Keratinocyte (primary cell): ENCODE measurements at regions not wholly inside any gene's neighbourhood (a gene's known extent, or its start where the extent isn't known, plus 50 kb on each side); places are given as distances from the start of the nearest gene placed in this dataset.

Source experiments
- DNase-seq: peaks from one replicate; pipeline ENCODE4 v3.0.0-alpha.2; 2011; ENCODE audit warnings: low read depth, missing footprints, low spot score
- FAIRE-seq: peaks from 2 replicates; lab custom pipeline; 2011; peaks lifted over from hg19 to GRCh38; lab: Jason Lieb, UNC
- H2AFZ ChIP-seq: 2 replicates; pipeline ENCODE4 v1.6.0; 2012; ENCODE audit warnings: low read length, control low read depth, inconsistent platforms; ENCODE audit not compliant: control insufficient read depth
- H3K27ac ChIP-seq: 2 replicates; pipeline ENCODE4 v1.5.1; 2011; ENCODE audit warnings: low read length; ENCODE audit not compliant: control insufficient read depth, insufficient read depth
- H3K27me3 ChIP-seq: 3 replicates; pipeline ENCODE4 v1.6.0; 2011; ENCODE audit warnings: low read length; ENCODE audit not compliant: control insufficient read depth, insufficient read depth; ENCODE audit errors: extremely low read depth
- H3K36me3 ChIP-seq, 2 experiments: 2 replicates in 1 of 2; 3 replicates in 1 of 2; pipeline ENCODE4 v1.5.1; 2011; ENCODE audit warnings: low read length in 2 of 2, mild to moderate bottlenecking in 1 of 2; ENCODE audit not compliant: control insufficient read depth in 2 of 2, insufficient read depth in 2 of 2; ENCODE audit errors: extremely low read depth in 1 of 2
- H3K4me1 ChIP-seq: 3 replicates; pipeline ENCODE4 v1.5.1; 2011; ENCODE audit warnings: low read length; ENCODE audit not compliant: control insufficient read depth, insufficient read depth; ENCODE audit errors: extremely low read depth
- H3K4me2 ChIP-seq: 3 replicates; pipeline ENCODE4 v1.6.0; 2011; ENCODE audit warnings: low read depth, low read length; ENCODE audit not compliant: control insufficient read depth, insufficient read depth; ENCODE audit errors: extremely low read depth
- H3K4me3 ChIP-seq, 3 experiments: fragments of 200-600 bp in 1 of 3; sonication (generic) in 1 of 3; 2 replicates in 2 of 3; 3 replicates in 1 of 3; pipeline ENCODE4 v1.5.1; 2011 to 2016; ENCODE audit warnings: low read length in 3 of 3, mild to moderate bottlenecking in 3 of 3, control low read depth in 2 of 3, inconsistent platforms in 1 of 3, low read depth in 1 of 3, mixed read lengths in 1 of 3, mixed run types in 1 of 3, moderate library complexity in 1 of 3; ENCODE audit not compliant: control insufficient read depth in 2 of 3, insufficient read depth in 2 of 3; ENCODE audit errors: extremely low read depth in 1 of 3
- H3K79me2 ChIP-seq: 2 replicates; pipeline ENCODE4 v1.6.0; 2012; ENCODE audit warnings: low read length; ENCODE audit not compliant: control insufficient read depth, insufficient read depth
- H3K9ac ChIP-seq: 3 replicates; pipeline ENCODE4 v1.6.0; 2011; ENCODE audit warnings: low read length; ENCODE audit not compliant: control insufficient read depth, insufficient read depth; ENCODE audit errors: extremely low read depth
- H3K9me1 ChIP-seq: 3 replicates; pipeline ENCODE4 v1.6.0; 2011; ENCODE audit warnings: low read length; ENCODE audit not compliant: control insufficient read depth, insufficient read depth; ENCODE audit errors: extremely low read depth
- H3K9me3 ChIP-seq: 2 replicates; pipeline ENCODE4 v1.5.1; 2012; ENCODE audit warnings: low read depth, low read length; ENCODE audit not compliant: control insufficient read depth
- H4K20me1 ChIP-seq: 3 replicates; pipeline ENCODE4 v1.6.0; 2011; ENCODE audit warnings: low read length; ENCODE audit not compliant: control insufficient read depth, insufficient read depth; ENCODE audit errors: extremely low read depth
- EZH2 ChIP-seq: IDR thresholded peaks from one replicate; pipeline ENCODE4 v1.6.1; 2012; ENCODE audit warnings: inconsistent platforms, mild to moderate bottlenecking, low read length, moderate library complexity
- dilution Hi-C: fragments of 300-500 bp; cut with MboI; formaldehyde crosslinking; loops from one replicate; pipeline ENCODE4 v1.7.0; 2020; ENCODE audit warnings: low sequenced_read_pairs; ENCODE audit not compliant: extremely low pct_ligation_motif_present
- TF ChIP-seq, protein P1 (sequence below), 3 experiments: IDR thresholded peaks in 1 of 3; conservative IDR thresholded peaks in 1 of 3; optimal IDR thresholded peaks in 1 of 3; 2 replicates in 2 of 3; 3 replicates in 1 of 3; pipeline versions ENCODE3 to v1.5.1; 2011; ENCODE audit warnings: low read length in 3 of 3, mild to moderate bottlenecking in 3 of 3, moderate library complexity in 2 of 3, control low read depth in 1 of 3, inconsistent platforms in 1 of 3; ENCODE audit not compliant: insufficient read depth in 2 of 3; ENCODE audit errors: extremely low read depth in 1 of 3

DNA sequence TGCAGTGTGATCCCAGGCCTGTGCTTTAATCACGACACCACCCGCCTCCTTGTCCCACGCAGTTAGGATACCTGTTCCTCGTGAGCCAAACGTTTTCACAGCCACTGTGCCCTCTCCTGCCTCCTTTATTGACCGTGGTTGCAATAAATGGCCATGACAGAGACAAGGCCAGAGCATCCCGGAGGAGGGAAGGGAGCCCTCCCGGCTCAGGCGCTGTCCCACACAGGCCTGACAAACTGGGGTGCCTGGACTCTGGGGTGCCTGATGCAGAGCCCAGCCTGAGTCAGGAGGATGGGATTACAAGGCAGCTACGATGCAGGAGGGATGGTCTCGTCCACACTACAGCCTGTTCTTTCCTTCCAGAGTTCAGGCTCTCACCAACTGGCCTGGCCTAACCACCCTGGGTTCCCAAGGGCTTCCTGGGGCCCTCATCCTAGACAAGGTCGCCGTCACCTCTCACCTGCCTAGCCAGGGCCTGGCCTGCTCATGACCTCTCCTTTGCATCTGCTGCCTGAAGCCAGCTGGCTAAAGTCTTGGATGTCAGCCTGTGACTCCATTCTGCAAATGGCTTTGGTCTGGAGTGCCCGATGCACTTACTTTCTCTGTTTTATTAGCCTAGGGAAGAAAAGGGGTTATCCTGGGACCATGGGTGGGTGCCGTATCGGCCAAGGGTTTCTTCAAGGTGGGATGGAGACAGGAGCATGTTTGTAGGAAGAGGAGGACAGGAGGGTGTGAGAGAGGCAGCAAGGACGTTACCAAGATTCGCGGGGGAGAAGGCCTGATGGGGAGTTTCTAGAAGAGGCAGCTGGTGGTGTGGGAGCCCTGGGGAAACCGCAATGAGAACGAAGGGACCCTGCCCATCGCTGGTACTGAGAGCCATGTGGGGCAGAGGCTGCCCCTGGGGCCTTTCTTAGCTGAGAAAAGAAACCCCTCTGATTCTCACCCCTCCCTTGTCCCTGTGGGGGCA lies 234.3 kb upstream of the TNRC6C start:
- H3K79me2 ChIP-seq = no peaks in the 10 kb centered on the region
- peaks cover 8% of the 10 kb centered on the region for H3K27me3 ChIP-seq
- no peaks in the 10 kb centered on the region for H3K9me3 ChIP-seq
- no peak overlapping the region for H3K4me3 ChIP-seq
- H4K20me1 ChIP-seq = no peaks in the 10 kb centered on the region
- H3K36me3 ChIP-seq = no peaks in the 10 kb centered on the region
- no peak overlapping the region for H3K4me2 ChIP-seq
- dilution Hi-C loops = no loop called here
- no peak overlapping the region for H3K9ac ChIP-seq
- no peaks in the 10 kb centered on the region for H3K9me1 ChIP-seq
- no peak overlapping the region for H3K27ac ChIP-seq
- no peak for FAIRE-seq
- H2AFZ ChIP-seq = no peak overlapping the region
- TF ChIP-seq, protein P1, sequence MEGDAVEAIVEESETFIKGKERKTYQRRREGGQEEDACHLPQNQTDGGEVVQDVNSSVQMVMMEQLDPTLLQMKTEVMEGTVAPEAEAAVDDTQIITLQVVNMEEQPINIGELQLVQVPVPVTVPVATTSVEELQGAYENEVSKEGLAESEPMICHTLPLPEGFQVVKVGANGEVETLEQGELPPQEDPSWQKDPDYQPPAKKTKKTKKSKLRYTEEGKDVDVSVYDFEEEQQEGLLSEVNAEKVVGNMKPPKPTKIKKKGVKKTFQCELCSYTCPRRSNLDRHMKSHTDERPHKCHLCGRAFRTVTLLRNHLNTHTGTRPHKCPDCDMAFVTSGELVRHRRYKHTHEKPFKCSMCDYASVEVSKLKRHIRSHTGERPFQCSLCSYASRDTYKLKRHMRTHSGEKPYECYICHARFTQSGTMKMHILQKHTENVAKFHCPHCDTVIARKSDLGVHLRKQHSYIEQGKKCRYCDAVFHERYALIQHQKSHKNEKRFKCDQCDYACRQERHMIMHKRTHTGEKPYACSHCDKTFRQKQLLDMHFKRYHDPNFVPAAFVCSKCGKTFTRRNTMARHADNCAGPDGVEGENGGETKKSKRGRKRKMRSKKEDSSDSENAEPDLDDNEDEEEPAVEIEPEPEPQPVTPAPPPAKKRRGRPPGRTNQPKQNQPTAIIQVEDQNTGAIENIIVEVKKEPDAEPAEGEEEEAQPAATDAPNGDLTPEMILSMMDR (optimal IDR thresholded peaks at IDR 0.05 in 1 of 3, IDR thresholded peaks at IDR 0.05 in 1 of 3, conservative IDR thresholded peaks at IDR 0.05 in 1 of 3; ENCODE audit: extremely low read depth in 1 of 3, insufficient read depth in 2 of 3, low read length in 3 of 3) = no peak
- no peak for TF ChIP-seq EZH2
- DNase-seq = no peak
- H3K4me1 ChIP-seq = no peaks in the 10 kb centered on the region

DNA sequence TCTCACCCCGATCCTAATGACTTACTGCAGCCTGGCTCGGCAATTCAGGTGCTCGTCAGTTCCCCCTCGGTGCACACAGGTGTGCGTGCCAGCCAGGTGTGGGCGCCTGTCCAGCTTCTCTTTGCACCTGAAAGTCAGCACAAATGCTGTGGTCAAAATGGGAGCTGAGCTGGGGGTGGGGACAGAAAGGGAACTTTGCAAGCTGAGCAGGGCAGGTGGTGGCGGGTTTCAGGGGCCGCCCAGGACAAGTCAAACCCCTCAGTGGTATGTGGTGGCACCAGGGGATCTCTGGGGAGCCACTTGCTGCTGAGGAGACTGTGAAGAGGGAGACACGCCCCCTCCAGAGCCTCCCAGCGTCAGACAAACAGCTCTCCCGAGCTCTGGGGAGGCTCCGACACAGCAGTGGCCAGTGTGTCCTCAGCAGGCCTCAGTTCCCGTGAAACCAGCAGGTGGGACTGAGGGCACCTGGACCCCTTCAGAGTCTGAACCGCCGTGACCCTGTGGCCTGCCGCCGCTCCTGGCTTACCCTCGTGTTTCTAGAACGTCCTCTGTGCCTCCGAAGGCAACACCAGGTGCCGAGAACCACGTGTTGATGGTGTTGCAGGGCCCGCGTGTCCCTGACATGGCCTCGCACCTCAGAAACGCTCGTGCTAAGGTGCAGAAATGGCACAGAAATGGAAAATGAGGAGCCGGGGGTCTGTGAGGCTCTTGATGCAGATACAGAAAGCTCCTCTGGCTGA lies 233.5 kb upstream of the TNRC6C start:
- DNase-seq (no peak), FAIRE-seq (no peak)
- no peak overlapping the region for H3K4me3 ChIP-seq
- H3K9ac ChIP-seq = no peak overlapping the region
- H3K4me2 ChIP-seq = no peak overlapping the region
- H2AFZ ChIP-seq = no peak overlapping the region
- dilution Hi-C loops = no loop called here
- H3K4me1 ChIP-seq = no peaks in the 10 kb centered on the region
- no peaks in the 10 kb centered on the region for H4K20me1 ChIP-seq
- no peaks in the 10 kb centered on the region for H3K36me3 ChIP-seq
- no peak for TF ChIP-seq EZH2
- TF ChIP-seq, protein P1 (optimal IDR thresholded peaks at IDR 0.05 in 1 of 3, IDR thresholded peaks at IDR 0.05 in 1 of 3, conservative IDR thresholded peaks at IDR 0.05 in 1 of 3; ENCODE audit: extremely low read depth in 1 of 3, insufficient read depth in 2 of 3, low read length in 3 of 3) = no peak
- H3K9me3 ChIP-seq = no peaks in the 10 kb centered on the region
- H3K27me3 ChIP-seq = peaks cover 8% of the 10 kb centered on the region
- no peaks in the 10 kb centered on the region for H3K79me2 ChIP-seq
- H3K27ac ChIP-seq = no peak overlapping the region
- no peaks in the 10 kb centered on the region for H3K9me1 ChIP-seq
